BJ (cell line): ENCODE measurements at regions not wholly inside any gene's neighbourhood (a gene's known extent, or its start where the extent isn't known, plus 50 kb on each side); places are given as distances from the start of the nearest gene placed in this dataset.

Experiments
- CTCF ChIA-PET: fragments of 350-600 bp; formaldehyde crosslinking; extraction: SDS; loops from one replicate; lab custom pipeline; 2021; ENCODE audit warnings: antibody characterized with exemption, inconsistent platforms; lab: Yijun Ruan, JAX
- POLR2A ChIA-PET: fragments of 300-600 bp; sonication (Branson Sonifier 250); formaldehyde crosslinking; extraction: SDS; loops from one replicate; lab custom pipeline; 2021; ENCODE audit warnings: antibody characterized with exemption; lab: Charles Lee
- DNase-seq: peaks from one replicate; pipeline ENCODE4 v3.0.0-alpha.2; 2011; ENCODE audit warnings: low read depth
- H3K27me3 ChIP-seq: 2 replicates; pipeline ENCODE4 v1.6.0; 2011; ENCODE audit warnings: low read length; ENCODE audit not compliant: control insufficient read depth, insufficient read depth
- H3K36me3 ChIP-seq: 2 replicates; pipeline ENCODE4 v1.5.1; 2011; ENCODE audit warnings: low read length; ENCODE audit not compliant: control insufficient read depth, insufficient read depth
- H3K4me3 ChIP-seq: 2 replicates; pipeline ENCODE4 v1.5.1; 2011; ENCODE audit warnings: low read depth, mild to moderate bottlenecking, control low read depth, low read length
- TF ChIP-seq, protein P1 (sequence below): IDR thresholded peaks from 2 replicates; pipeline ENCODE4 v1.5.1; 2011; ENCODE audit warnings: low read depth, mild to moderate bottlenecking, control low read depth, inconsistent platforms, low read length, moderate library complexity; ENCODE audit not compliant: insufficient read depth

DNA sequence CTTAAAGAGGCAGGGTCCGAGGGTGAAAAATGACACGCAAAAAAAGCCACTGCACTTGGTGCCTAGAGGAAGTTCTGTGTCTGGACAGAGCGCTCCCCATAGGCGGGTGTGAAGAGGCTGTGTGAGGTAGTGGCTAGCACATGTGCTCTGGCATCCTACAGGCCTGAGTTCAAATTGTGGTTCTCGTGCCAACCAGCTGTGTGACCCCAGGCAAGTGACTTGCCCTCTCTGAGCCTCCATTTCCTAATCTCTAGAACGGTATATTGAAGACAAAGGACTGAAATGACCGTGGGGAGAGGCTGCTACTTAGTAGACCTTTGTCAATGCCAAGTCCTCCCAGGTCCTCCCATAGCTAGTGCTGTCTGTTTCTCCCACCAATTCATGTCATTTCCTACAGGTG lies 79.1 kb upstream of the MYL10 start:
- Histone ChIP-seq H3K4me3 (no peak overlapping the region), H3K27me3 (peaks cover 7% of the 10 kb centered on the region), H3K36me3 (no peaks in the 10 kb centered on the region)
- TF ChIP-seq, protein P1, sequence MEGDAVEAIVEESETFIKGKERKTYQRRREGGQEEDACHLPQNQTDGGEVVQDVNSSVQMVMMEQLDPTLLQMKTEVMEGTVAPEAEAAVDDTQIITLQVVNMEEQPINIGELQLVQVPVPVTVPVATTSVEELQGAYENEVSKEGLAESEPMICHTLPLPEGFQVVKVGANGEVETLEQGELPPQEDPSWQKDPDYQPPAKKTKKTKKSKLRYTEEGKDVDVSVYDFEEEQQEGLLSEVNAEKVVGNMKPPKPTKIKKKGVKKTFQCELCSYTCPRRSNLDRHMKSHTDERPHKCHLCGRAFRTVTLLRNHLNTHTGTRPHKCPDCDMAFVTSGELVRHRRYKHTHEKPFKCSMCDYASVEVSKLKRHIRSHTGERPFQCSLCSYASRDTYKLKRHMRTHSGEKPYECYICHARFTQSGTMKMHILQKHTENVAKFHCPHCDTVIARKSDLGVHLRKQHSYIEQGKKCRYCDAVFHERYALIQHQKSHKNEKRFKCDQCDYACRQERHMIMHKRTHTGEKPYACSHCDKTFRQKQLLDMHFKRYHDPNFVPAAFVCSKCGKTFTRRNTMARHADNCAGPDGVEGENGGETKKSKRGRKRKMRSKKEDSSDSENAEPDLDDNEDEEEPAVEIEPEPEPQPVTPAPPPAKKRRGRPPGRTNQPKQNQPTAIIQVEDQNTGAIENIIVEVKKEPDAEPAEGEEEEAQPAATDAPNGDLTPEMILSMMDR, result no peak
- ChIA-PET POLR2A (no interaction called here), CTCF (no interaction called here)
- no peak for DNase-seq

DNA sequence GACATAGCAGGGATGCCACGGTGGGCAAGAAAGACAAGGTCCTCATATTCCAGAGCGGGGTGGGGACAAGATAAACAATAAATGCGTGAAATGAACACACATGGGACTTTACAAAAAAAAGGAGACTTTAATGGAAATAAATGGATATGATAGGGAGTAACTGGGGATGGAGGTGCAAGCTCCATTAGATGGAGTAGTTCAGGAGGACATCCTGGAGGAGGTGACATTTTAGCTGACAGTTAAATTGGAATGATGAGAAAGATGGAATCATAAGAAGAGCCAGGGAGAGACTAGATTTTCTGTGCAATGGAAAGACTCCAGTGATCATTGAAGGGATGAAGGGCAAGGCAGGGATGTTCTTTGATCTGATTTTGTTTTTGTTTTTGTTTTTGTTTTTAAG lies 83.6 kb upstream of the MYL10 start:
- TF ChIP-seq, protein P1, result no peak
- H3K27me3 ChIP-seq, result peaks cover 1% of the 10 kb centered on the region; the same call in 1 of the 2 replicates
- H3K4me3 ChIP-seq, result no peak overlapping the region
- no peaks in the 10 kb centered on the region for H3K36me3 ChIP-seq
- POLR2A ChIA-PET, result no interaction called here
- CTCF ChIA-PET, result interaction anchor here (0.5 kb wide), 1 partner anchor 519 kb away, joined by 3 read pairs; no protein-coding TSS in a partner anchor
- no peak for DNase-seq

DNA sequence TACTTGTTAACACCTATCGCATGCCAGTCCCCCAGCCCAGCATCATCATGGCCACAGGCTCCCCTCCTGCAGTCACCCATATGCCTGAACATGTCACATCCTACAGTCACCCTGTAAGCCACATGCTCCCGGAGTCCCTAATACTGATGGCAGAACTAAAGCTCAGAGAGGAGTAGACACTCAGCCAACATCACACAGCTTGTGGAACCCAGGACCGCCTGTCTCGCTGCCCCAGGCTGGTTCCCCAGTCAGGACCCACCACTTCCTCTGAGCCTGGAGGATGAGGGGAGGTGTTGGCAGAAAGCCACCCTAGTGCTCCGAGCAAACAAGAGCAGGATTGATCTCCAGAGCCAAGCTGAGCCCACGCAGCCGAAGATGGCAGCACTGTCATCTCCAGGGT lies 85.0 kb upstream of the MYL10 start:
- DNase-seq, result no peak
- Histone ChIP-seq H3K36me3 (no peaks in the 10 kb centered on the region), H3K27me3 (peaks cover 1% of the 10 kb centered on the region; the same call in 1 of the 2 replicates), H3K4me3 (no peak overlapping the region)
- TF ChIP-seq, protein P1, result no peak
- ChIA-PET POLR2A (no interaction called here), CTCF (interaction anchor here (1.2 kb wide), 1 partner anchor 18 kb away, joined by 4 read pairs; no protein-coding TSS in a partner anchor)

DNA sequence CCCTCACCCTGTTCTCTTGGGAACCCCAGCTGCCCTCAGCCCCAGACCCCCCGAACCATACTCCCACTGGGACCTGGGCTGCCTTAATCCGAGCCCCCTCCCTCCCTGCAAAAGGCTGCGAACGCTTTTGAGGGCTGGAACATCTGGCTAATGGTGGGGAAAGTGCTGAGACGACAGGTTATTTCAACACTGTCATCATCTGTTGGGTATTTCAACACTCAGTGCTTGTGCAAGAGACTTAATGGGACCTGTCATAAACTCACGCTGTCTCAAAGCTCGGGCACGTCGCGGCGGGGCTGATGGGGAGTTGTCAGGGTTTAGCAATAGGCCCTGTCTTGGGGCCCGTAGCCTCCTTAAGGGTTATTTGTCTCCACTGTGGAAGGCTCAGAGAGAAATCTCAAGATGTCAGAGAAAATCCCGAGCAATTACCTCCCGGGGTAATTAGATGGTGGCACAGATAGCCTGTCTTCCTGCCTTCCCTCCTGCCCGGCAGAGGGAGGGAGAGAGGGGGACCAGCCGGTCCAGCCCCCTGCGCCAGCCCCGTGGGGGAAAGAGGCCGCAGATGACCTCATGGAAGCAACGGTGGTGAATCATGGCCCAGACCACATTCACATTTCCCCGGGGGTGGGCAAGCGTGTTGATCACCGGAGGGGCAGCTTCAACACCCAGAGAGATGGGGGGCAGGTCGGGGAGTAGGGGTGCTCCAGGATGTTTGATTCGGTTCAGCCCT lies 88.7 kb upstream of the MYL10 start:
- Histone ChIP-seq H3K36me3 (no peaks in the 10 kb centered on the region), H3K27me3 (0 out of 2 replicates have a peak, but pooled peaks cover 1% of the 10 kb centered on the region), H3K4me3 (no peak overlapping the region)
- CTCF ChIA-PET, result interaction anchor here (0.8 to 1.2 kb wide), 3 partner anchors 16 to 116 kb away, joined by 4 read pairs; no protein-coding TSS in a partner anchor
- DNase-seq, result peak; percentile 55
- POLR2A ChIA-PET, result interaction anchor here (0.6 kb wide), 1 partner anchor 83 kb away, joined by 11 read pairs; no protein-coding TSS in a partner anchor
- TF ChIP-seq, protein P1, result peak; percentile 26; the same call in 1 of the 2 replicates

DNA sequence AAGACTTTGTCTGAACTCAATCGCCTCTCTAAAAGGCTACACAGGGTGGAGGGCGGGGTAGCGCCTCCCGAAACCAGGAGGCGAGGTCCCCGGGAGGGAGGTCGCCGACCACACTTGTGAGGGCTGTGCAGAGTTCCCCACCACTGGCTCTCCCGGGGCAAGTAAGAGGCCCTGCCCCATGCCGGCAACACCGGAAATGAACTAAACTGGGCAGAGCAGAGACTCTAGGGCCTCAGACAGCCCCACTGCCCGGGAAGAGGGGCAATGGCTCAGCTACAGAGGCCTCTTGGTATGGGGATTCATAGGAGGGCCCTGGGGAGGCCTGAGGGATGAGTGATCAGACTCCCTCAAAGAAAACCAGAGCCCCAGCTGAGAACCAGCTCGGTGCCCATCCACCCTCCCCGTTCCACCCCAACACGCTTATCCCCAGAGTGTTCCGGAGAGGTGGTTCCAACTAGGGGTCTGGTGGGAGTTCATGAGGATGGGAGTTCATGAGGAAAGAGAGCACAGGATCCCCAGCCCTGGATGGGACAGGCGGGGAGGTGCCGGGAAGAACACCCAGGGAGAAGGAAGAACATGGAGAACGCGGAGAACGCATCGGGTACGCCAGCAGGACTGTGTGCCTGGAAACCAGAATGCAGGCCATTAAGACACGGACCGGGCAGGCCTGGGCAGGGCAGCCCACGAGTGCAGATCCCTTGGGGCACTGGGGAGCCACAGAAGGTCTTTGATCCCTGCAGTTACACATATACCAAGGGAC lies 89.4 kb upstream of the MYL10 start:
- Histone ChIP-seq H3K27me3 (0 out of 2 replicates have a peak, but pooled peaks cover 1% of the 10 kb centered on the region), H3K36me3 (no peaks in the 10 kb centered on the region), H3K4me3 (no peak overlapping the region)
- DNase-seq, result no peak
- ChIA-PET CTCF (interaction anchor here (0.8 to 1.0 kb wide), 2 partner anchors 15 to 25 kb away, joined by 4 read pairs; no protein-coding TSS in a partner anchor), POLR2A (interaction anchor here (0.6 kb wide), 1 partner anchor 84 kb away, joined by 11 read pairs; no protein-coding TSS in a partner anchor)
- TF ChIP-seq, protein P1, result no peak
